Spleen (tissue), 11 donors: ENCODE measurements at regions not wholly inside any gene's neighbourhood (a gene's known extent, or its start where the extent isn't known, plus 50 kb on each side); places are given as distances from the start of the nearest gene placed in this dataset.

Experiments
- DNase-seq: peaks from one replicate; pipeline ENCODE4 v3.0.0-alpha.2; 2020
- H3K27ac ChIP-seq, 8 donors: fragments of 200-600 bp; sonication (generic) in 7 of 8; 1 replicate in 4 of 8; 2 replicates in 4 of 8; pipeline versions ENCODE4 v1.5.0 to v1.8.0; 2016 to 2021; ENCODE audit warnings: inconsistent platforms in 4 of 8, mild to moderate bottlenecking in 4 of 8, moderate library complexity in 1 of 8
- H3K27me3 ChIP-seq, 7 donors: fragments of 200-600 bp; sonication (generic) in 6 of 7; replicated peaks in 1 of 7; 1 replicate in 4 of 7; 2 replicates in 3 of 7; pipeline versions ENCODE4 v1.5.0 to v1.8.0; 2016 to 2021; ENCODE audit warnings: inconsistent platforms in 3 of 7, mild to moderate bottlenecking in 1 of 7
- H3K36me3 ChIP-seq, 6 donors: fragments of 200-600 bp; sonication (generic) in 5 of 6; 1 replicate in 4 of 6; 2 replicates in 2 of 6; pipeline versions ENCODE4 v1.5.0 to v1.8.0; 2016 to 2021; ENCODE audit warnings: inconsistent platforms in 2 of 6
- H3K4me1 ChIP-seq, 6 donors: fragments of 200-600 bp; sonication (generic) in 5 of 6; 1 replicate in 3 of 6; 2 replicates in 3 of 6; pipeline versions ENCODE4 v1.5.0 to v1.8.0; 2016 to 2021; ENCODE audit warnings: inconsistent platforms in 3 of 6
- H3K4me3 ChIP-seq, 8 donors: fragments of 200-600 bp; sonication (generic) in 7 of 8; 1 replicate in 4 of 8; 2 replicates in 4 of 8; pipeline versions ENCODE4 v1.5.0 to v1.8.0; 2016 to 2021; ENCODE audit warnings: inconsistent platforms in 4 of 8, mild to moderate bottlenecking in 4 of 8, moderate library complexity in 2 of 8
- H3K9me3 ChIP-seq, 8 donors: fragments of 200-600 bp; sonication (generic) in 7 of 8; 1 replicate in 4 of 8; 2 replicates in 4 of 8; pipeline versions ENCODE4 v1.5.0 to v1.8.0; 2016 to 2021; ENCODE audit warnings: inconsistent platforms in 4 of 8
- POLR2A ChIP-seq, 3 donors: fragments of 450-650 bp; IDR thresholded peaks; one replicate each; pipeline ENCODE4 v1.5.1; 2017; ENCODE audit warnings: antibody characterized with exemption in 3 of 3, mild to moderate bottlenecking in 1 of 3
- POLR2AphosphoS5 ChIP-seq, 3 donors: sonication (generic); formaldehyde crosslinking; IDR thresholded peaks; one replicate each; pipeline ENCODE4 v1.5.1; 2017; ENCODE audit warnings: antibody characterized with exemption in 3 of 3
- WGBS, 5 donors: extraction: QIAGEN DNeasy Blood & Tissue Kit in 3 of 5; methylation state at CpG; one replicate each; pipeline versions ENCODE4 v1.1.5 to v1.1.7; 2013 to 2018; 5-methylcytosine and 5-hydroxymethylcytosine counted together
- intact Hi-C: fragments of 100-400 bp; cut with DNase I; formaldehyde crosslinking; loops from one replicate; pipeline ENCODE4 v1.15.0; 2023; ENCODE audit warnings: low total_unique reads
- TF ChIP-seq, protein P1 (sequence below), 11 experiments: fragments of 200-600 bp in 7 of 11; fragments of 450-650 bp in 4 of 11; sonication (generic) in 4 of 11; IDR thresholded peaks in 8 of 11; conservative IDR thresholded peaks in 3 of 11; 1 replicate in 7 of 11; 2 replicates in 4 of 11; pipeline versions ENCODE4 v1.4.0 to v1.8.0; 2016 to 2021; ENCODE audit warnings: antibody characterized with exemption in 11 of 11, inconsistent platforms in 4 of 11, mild to moderate bottlenecking in 1 of 11
- donor health status: healthy with polysubstance abuse.
- donor health status: DM: no; HTN: no; CAD: no; lungs with moderate emphysema.
- donor health status: DM: no; HTN: no; CAD: no.
- donor health status: Bipolar disorder and iron deficiency.
- donor health status: healthy.
- donor health status: DM: no; HTN: no; CAD: no.
- donor health status: DM: yes; HTN: yes; CAD: no.

- no peak for DNase-seq
- Histone ChIP-seq H3K4me3 (no peak overlapping the region), H3K36me3 (no peaks in the 10 kb centered on the region), H3K9me3 (peaks cover 0 to 4% (median 0%) of the 10 kb centered on the region in 8 donors), H3K27me3 (no peaks in the 10 kb centered on the region), H3K27ac (no peak overlapping the region), H3K4me1 (no peaks in the 10 kb centered on the region)
- TF ChIP-seq, protein P1, sequence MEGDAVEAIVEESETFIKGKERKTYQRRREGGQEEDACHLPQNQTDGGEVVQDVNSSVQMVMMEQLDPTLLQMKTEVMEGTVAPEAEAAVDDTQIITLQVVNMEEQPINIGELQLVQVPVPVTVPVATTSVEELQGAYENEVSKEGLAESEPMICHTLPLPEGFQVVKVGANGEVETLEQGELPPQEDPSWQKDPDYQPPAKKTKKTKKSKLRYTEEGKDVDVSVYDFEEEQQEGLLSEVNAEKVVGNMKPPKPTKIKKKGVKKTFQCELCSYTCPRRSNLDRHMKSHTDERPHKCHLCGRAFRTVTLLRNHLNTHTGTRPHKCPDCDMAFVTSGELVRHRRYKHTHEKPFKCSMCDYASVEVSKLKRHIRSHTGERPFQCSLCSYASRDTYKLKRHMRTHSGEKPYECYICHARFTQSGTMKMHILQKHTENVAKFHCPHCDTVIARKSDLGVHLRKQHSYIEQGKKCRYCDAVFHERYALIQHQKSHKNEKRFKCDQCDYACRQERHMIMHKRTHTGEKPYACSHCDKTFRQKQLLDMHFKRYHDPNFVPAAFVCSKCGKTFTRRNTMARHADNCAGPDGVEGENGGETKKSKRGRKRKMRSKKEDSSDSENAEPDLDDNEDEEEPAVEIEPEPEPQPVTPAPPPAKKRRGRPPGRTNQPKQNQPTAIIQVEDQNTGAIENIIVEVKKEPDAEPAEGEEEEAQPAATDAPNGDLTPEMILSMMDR (IDR thresholded peaks at IDR 0.05 in 8 of 11, conservative IDR thresholded peaks at IDR 0.05 in 3 of 11) = no peak
- no peak for TF ChIP-seq POLR2AphosphoS5 (IDR thresholded peaks at IDR 0.05)
- TF ChIP-seq POLR2A (IDR thresholded peaks at IDR 0.05) = no peak
- intact Hi-C loops = no loop called here
- 72 to 82% (median 79%) methylated on average over 4 of the region's 4 CpGs for WGBS, 5 donors
Measured at GRCh38 chr16:9406038-9406712, 314.7 kb downstream of the HAPSTR1 start.

- 72 to 76% (median 74%) methylated on average over 6 of the region's 6 CpGs for WGBS, 5 donors
- TF ChIP-seq, protein P1 (IDR thresholded peaks at IDR 0.05 in 8 of 11, conservative IDR thresholded peaks at IDR 0.05 in 3 of 11) = no peak
- no peak for TF ChIP-seq POLR2AphosphoS5 (IDR thresholded peaks at IDR 0.05)
- TF ChIP-seq POLR2A (IDR thresholded peaks at IDR 0.05) = no peak
- H3K4me3 ChIP-seq = no peak overlapping the region
Measured at GRCh38 chr16:9407206-9407758, 315.8 kb downstream of the HAPSTR1 start.

GRCh38 chr16:9408297-9408878, 316.9 kb downstream of the HAPSTR1 start:
- WGBS, 5 donors = 43 to 64% (median 58%) methylated on average over 8 to 9 of the region's 9 CpGs
- TF ChIP-seq, protein P1 (IDR thresholded peaks at IDR 0.05 in 8 of 11, conservative IDR thresholded peaks at IDR 0.05 in 3 of 11) = no peak
- TF ChIP-seq POLR2A (IDR thresholded peaks at IDR 0.05) (no peak), POLR2AphosphoS5 (IDR thresholded peaks at IDR 0.05) (no peak)
- H3K36me3 ChIP-seq = no peaks in the 10 kb centered on the region
- intact Hi-C loops = no loop called here
- no peak for DNase-seq
- H3K27me3 ChIP-seq = peaks cover 0 to 4% (median 0%) of the 10 kb centered on the region in 7 donors
- H3K4me1 ChIP-seq = no peaks in the 10 kb centered on the region
- H3K27ac ChIP-seq = no peak overlapping the region
- peaks cover 0 to 4% (median 0%) of the 10 kb centered on the region in 8 donors for H3K9me3 ChIP-seq
- H3K4me3 ChIP-seq = no peak overlapping the region

More at GRCh38 chr16:9407206-9407758, 315.8 kb downstream of the HAPSTR1 start:
- intact Hi-C loops = no loop called here
- Histone ChIP-seq H3K4me1 (no peaks in the 10 kb centered on the region), H3K9me3 (peaks cover 0 to 4% (median 0%) of the 10 kb centered on the region in 8 donors), H3K36me3 (no peaks in the 10 kb centered on the region), H3K27me3 (no peaks in the 10 kb centered on the region), H3K27ac (no peak overlapping the region)
- DNase-seq = no peak
